Fibroblast of skin of abdomen (primary cell): ENCODE measurements at regions not wholly inside any gene's neighbourhood (a gene's known extent, or its start where the extent isn't known, plus 50 kb on each side); places are given as distances from the start of the nearest gene placed in this dataset.
"Not testable (repeated sequence)": the region's sequence is repeated elsewhere in the genome, so short reads cannot be mapped to it uniquely, and the experiment has no call there.

ENCODE experiments used
- DNase-seq: peaks from one replicate; pipeline ENCODE4 v3.0.0-alpha.2; 2013

- no peak for DNase-seq
Measured at GRCh38 chrX:106363214-106363613, 195.1 kb downstream of the PWWP3B start.

GRCh38 chrX:106378616-106379015 lies 210.5 kb downstream of the PWWP3B start:
- DNase-seq, result no peak

GRCh38 chrX:106391284-106391911 lies 220.4 kb upstream of the RADX start:
- no peak for DNase-seq

GRCh38 chrX:106392346-106392745 lies 219.4 kb upstream of the RADX start:
- DNase-seq, result no peak

- DNase-seq, result no peak
Measured at GRCh38 chrX:106397788-106398538, 213.8 kb upstream of the RADX start.

GRCh38 chrX:106401965-106402559 lies 209.7 kb upstream of the RADX start:
- no peak for DNase-seq

- DNase-seq, result no peak
Measured at GRCh38 chrX:106404512-106404911, 207.3 kb upstream of the RADX start.

- DNase-seq, result peak; percentile 0
Measured at GRCh38 chrX:106415276-106415895, 196.4 kb upstream of the RADX start.

GRCh38 chrX:106436691-106437090 lies 175.1 kb upstream of the RADX start:
- DNase-seq, result no peak

- DNase-seq, result no peak
Measured at GRCh38 chrX:106437407-106437806, 174.4 kb upstream of the RADX start.

GRCh38 chrX:106450405-106450804 lies 161.4 kb upstream of the RADX start:
- DNase-seq, result no peak

- no peak for DNase-seq
Measured at GRCh38 chrX:106451933-106452332, 159.8 kb upstream of the RADX start.

- no peak for DNase-seq
Measured at GRCh38 chrX:106454991-106455390, 156.8 kb upstream of the RADX start.

- DNase-seq, result no peak
Measured at GRCh38 chrX:106457802-106458201, 154.0 kb upstream of the RADX start.

GRCh38 chrX:106467422-106467821 lies 144.4 kb upstream of the RADX start:
- DNase-seq, result no peak

- DNase-seq, result no peak
Measured at GRCh38 chrX:106467943-106468342, 143.8 kb upstream of the RADX start.

- DNase-seq, result no peak
Measured at GRCh38 chrX:106468433-106468832, 143.3 kb upstream of the RADX start.

GRCh38 chrX:106479920-106480319 lies 131.9 kb upstream of the RADX start:
- DNase-seq, result no peak

- peak; percentile 24 for DNase-seq
Measured at GRCh38 chrX:106481341-106481740, 130.4 kb upstream of the RADX start.

- no peak for DNase-seq
Measured at GRCh38 chrX:106484233-106484632, 127.5 kb upstream of the RADX start.

GRCh38 chrX:106493210-106493816 lies 118.5 kb upstream of the RADX start:
- not testable (repeated sequence) for DNase-seq

- no peak for DNase-seq
Measured at GRCh38 chrX:106499473-106499872, 112.3 kb upstream of the RADX start.
